HL-60 (cell line): ENCODE measurements at regions not wholly inside any gene's neighbourhood (a gene's known extent, or its start where the extent isn't known, plus 50 kb on each side); places are given as distances from the start of the nearest gene placed in this dataset.

Experiments used
- CTCF ChIP-seq: IDR thresholded peaks from one replicate; pipeline ENCODE4 v1.5.1; 2011; ENCODE audit warnings: low read length, control low read depth, inconsistent platforms; ENCODE audit not compliant: insufficient read depth
- GABPA ChIP-seq: IDR thresholded peaks from 2 replicates; pipeline ENCODE4 v1.6.1; 2012; ENCODE audit warnings: low read depth
- POLR2AphosphoS5 ChIP-seq: IDR thresholded peaks from 2 replicates; pipeline ENCODE4 v1.6.1; 2012; ENCODE audit warnings: low read depth
- SPI1 ChIP-seq: IDR thresholded peaks from 2 replicates; pipeline ENCODE4 v1.6.1; 2012; ENCODE audit warnings: low read depth, mild to moderate bottlenecking, borderline replicate concordance
- TF ChIP-seq, protein P1 (sequence below): IDR thresholded peaks from 2 replicates; pipeline ENCODE4 v1.6.1; 2012; ENCODE audit warnings: low read depth; ENCODE audit not compliant: insufficient replicate concordance

DNA sequence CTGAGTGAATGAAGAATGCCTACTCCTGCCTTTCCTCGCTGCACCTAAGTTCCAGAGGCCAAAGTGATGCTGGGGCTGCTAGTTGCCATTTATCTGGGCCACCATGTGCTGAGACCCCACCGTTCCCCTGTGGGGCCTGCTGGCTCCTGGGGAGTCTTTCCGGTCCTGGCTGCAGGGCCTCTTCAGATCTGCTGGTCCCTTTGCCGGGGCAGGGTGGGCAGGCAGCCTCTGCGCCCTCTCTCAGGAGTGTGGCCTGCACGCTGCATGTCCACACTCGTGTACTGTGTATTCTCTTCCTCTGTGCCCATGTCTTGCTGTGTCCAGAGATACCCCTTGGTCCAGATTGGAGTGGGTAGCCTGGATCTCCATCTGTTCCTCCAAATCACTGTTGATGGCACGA, 151.8 kb upstream of the MED13 start:
- no peak for TF ChIP-seq CTCF
- no peak for TF ChIP-seq POLR2AphosphoS5
- no peak for TF ChIP-seq SPI1
- no peak for TF ChIP-seq GABPA
- TF ChIP-seq, protein P1, sequence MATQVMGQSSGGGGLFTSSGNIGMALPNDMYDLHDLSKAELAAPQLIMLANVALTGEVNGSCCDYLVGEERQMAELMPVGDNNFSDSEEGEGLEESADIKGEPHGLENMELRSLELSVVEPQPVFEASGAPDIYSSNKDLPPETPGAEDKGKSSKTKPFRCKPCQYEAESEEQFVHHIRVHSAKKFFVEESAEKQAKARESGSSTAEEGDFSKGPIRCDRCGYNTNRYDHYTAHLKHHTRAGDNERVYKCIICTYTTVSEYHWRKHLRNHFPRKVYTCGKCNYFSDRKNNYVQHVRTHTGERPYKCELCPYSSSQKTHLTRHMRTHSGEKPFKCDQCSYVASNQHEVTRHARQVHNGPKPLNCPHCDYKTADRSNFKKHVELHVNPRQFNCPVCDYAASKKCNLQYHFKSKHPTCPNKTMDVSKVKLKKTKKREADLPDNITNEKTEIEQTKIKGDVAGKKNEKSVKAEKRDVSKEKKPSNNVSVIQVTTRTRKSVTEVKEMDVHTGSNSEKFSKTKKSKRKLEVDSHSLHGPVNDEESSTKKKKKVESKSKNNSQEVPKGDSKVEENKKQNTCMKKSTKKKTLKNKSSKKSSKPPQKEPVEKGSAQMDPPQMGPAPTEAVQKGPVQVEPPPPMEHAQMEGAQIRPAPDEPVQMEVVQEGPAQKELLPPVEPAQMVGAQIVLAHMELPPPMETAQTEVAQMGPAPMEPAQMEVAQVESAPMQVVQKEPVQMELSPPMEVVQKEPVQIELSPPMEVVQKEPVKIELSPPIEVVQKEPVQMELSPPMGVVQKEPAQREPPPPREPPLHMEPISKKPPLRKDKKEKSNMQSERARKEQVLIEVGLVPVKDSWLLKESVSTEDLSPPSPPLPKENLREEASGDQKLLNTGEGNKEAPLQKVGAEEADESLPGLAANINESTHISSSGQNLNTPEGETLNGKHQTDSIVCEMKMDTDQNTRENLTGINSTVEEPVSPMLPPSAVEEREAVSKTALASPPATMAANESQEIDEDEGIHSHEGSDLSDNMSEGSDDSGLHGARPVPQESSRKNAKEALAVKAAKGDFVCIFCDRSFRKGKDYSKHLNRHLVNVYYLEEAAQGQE, result no peak
